Medulla oblongata (tissue), 1 donor: ENCODE measurements at regions not wholly inside any gene's neighbourhood (a gene's known extent, or its start where the extent isn't known, plus 50 kb on each side); places are given as distances from the start of the nearest gene placed in this dataset.
"Not testable (repeated sequence)": the region's sequence is repeated elsewhere in the genome, so short reads cannot be mapped to it uniquely, and the experiment has no call there.

Experiments used
- DNase-seq: peaks from one replicate; pipeline ENCODE4 v3.0.0-alpha.2; 2015; ENCODE audit errors: extremely low spot score

- DNase-seq, result no peak
Measured at GRCh38 chr6:93183531-93183972, 235.8 kb downstream of the EPHA7 start.

DNA sequence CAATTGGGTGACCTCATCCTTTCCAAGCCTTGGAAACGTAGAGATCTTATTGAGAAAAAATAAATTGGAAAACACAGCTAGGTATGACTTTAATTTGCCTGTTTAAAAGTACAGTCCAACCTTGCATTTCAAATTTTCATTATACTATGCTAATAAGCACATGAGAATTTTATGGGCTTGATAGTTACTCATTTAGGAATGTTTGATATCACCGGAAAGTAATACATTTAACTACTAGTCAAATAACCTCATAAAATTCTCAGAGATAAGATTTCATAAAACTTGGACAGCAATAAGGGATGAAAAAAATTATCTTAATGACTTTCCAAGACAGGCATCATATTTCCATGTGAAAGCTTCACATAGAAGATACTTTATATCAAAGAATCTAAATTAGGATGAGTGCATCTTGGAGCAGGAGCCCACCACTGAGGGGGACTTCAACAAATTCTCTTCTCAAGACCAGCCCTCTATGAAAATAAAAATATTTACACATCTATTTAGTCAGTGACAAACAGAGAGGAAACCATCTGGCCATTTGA, 236.3 kb downstream of the EPHA7 start:
- no peak for DNase-seq

DNA sequence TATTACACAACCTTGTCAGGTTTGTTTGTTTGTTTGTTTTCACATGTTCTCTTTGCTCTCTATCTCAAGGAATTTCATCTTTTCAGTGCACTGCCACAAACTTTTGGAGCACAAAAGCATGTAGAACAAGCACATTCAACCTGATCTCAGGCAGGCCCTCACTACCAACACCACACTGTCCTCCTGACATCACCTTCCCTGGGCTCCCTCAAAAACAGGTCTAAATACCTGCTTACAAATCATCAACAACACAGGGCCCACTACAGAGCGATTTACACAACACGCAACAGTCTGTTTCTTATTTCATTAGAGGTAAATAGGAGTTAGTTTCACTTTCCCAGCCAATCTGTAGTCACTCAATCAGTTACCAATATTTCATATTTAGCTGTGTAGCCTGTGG, 241.4 kb downstream of the EPHA7 start:
- DNase-seq, result no peak

DNA sequence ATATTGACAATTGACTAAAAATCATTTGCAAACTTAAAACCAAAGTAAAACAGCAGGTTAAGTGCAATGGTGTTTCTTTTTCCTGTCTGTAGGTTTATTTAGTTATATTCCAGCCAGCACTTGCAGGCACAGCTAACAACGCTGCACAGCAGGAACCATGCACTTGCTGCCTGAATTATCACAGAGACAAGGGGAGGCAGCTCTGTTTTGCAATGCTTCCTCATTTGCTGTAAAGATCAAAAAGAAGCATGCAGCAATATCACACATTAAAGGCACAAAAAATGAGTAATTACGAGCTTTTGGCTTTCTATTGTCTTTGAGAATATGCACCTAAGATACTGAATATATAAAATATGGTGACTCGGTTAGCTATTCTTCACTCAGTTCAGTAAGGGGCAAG, 241.9 kb downstream of the EPHA7 start:
- DNase-seq, result no peak

GRCh38 chr6:93176070-93176469, 243.3 kb downstream of the EPHA7 start:
- DNase-seq, result no peak

DNA sequence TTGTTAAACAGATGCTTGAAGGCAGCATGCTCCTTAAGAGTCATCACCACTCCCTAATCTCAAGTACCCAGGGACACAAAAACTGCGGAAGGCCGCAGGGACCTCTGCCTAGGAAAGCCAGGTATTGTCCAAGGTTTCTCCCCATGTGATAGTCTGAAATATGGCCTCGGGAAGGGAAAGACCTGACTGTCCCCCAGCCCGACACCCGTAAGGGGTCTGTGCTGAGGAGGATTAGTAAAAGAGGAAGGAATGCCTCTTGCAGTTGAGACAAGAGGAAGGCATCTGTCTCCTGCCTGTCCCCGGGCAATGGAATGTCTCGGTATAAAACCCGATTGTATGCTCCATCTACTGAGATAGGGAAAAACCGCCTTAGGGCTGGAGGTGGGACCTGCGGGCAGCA, 245.8 kb downstream of the EPHA7 start:
- not testable (repeated sequence) for DNase-seq

DNA sequence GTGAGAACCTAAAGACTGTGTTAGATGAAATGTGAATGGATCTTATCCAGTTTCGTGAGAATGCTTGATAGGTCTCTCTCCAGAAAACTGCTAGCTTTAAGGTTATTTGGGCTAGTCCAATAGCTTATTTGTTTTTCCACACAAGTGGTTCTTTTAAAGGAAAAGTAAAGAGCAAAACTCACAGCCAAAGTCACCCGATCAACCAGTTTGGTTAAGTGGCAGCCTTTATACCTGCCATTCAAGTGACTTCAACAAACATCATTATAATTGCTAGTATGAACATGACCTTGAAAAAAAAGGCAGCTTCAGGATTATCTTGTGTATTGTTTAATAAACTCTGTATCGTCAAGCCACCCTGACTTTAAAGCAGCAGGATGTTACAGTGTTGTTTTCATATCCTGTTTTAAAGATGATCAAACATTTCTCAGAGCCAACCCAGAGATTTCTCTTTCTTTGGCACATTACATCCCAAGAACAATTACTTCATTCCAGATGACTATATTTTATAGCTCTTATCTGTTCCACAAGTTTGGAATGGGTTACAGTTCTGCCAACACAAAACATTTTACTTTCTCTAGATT, 253.4 kb downstream of the EPHA7 start:
- DNase-seq, result no peak

DNA sequence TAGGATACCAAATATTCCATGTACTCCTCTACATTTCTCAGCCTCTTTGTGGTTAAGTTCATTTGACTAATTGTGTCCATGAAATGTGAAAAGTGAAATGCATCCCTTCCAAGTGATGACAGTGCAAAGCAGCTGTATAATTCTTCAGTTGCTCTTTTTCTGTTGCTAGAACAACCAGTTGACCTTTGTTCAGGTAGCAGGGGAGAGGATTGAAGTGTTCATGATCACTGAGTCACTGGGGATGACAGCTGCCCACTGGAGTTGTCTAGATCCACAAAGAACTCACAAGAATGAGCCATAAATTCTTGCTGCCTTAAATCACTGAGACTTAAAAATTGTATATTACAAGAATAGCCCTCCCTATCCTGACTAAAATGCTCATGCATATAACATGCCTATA, 254.6 kb downstream of the EPHA7 start:
- DNase-seq, result no peak

DNA sequence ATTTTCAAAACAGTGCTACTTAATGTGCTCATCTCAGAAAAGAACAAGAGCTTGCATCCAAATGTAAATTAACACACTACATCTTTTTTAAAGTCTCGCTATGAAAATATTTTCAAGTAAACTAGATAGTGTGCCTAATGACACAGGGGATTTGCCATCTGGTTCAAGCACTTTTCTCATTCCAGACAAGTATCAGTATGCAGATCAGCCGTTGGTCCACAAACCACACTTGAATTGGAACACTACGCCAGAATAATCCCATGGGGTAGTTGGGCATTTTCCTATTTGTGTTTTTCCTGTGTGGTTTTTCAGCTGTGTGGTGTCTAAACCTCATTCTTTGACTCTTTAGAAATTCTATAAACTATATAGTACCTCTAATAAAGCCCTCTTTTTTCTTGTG, 256.2 kb downstream of the EPHA7 start:
- DNase-seq, result no peak

DNA sequence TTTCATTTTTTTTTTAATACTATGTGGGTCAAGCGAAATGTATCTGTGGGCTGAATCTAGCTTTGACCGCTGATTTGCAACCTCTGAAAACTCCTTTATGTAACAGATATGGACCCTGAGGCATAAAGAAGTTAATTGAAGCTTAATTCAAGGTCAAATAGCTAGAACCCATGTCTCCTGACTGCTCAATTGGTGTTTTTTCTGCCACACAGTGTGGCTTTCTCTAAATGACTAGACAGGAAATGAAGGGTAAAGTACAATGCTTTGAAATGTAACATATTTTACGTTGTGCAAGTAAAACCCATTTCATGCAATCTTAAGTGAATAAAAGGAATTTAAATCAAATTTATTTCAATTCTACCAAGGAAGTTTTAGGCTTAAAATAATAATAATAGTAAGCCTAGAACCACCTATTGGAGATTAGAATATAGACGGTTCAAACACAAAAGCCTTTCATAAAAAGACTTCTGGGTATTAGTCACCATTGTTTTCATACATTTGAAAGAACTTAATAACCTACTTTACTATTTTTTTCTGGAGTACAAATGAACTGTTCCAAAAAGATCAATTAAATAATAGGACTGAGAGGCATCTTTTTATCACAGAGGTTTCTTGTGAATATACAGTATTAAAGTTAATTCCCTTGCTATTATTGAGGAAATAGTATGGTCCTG, 279.8 kb downstream of the EPHA7 start:
- no peak for DNase-seq

DNA sequence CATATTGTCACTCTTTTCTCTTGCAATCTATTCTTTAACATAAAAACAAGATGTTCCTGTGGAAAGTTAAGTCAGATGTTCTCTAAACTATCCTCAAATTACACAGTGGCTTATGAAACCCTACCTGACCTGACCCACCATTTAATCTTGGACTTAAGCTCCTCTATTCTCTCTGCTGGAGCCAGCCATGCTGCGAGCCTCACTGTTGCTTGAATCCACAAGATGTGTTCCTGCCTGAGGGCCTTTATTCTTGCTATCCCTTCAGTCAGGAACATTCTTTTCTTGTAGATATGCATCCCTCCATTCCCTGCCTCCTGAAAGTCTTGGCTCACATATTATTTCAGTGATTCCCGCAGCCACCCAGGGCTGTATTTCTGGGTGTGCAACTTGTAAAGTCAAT, 283.2 kb downstream of the EPHA7 start:
- DNase-seq, result no peak

DNA sequence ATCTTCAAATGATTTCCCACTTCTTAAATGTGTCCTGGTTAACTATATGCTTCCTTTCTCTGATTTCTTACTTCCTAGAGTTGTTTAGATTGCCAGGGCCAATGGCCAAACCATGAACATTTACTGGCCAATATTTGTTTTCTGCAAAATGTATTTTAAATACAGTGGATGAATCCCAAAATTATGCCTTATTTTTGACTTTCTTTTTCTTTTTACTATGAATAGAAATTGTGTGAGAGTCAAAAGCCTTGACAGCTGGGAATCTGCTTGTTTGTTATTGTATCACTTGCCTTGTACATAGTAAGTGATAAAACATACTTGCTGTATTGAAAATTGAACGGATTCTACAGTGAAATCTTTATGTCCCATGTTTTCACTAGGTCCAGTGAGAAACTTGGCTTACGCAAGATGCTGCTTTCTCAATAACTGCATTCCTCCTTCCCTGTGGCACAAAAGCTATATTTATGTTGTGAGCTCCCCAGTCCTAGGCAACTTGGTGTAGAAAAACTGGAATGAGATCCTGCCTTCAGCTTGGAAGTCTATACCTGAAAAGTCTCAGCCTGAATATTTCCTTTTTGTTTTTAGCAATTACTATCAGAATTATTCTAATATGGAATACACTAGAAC, 295.2 kb downstream of the EPHA7 start:
- no peak for DNase-seq

GRCh38 chr6:93123585-93123984, 295.8 kb downstream of the EPHA7 start:
- no peak for DNase-seq

- DNase-seq, result no peak
Measured at GRCh38 chr6:93120154-93120742, 299.1 kb downstream of the EPHA7 start.

DNA sequence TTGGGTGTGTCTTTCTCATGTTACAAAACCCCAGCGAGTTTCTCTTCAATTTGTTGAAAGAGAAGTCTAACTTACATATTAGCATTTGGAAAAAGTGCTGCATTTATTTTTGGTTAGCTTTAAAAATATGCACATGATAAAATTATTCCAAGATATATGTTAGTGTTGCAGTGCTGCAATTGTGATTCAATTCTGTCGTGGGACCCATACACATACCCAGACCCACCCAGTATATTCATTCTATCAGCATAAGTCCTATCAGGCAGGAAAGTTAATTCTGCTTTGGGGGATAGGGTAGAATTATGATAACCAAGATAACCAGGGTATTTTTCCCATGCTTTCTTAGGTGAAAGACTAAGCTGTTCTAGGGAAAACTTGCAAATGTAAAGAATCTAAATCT, 313.5 kb downstream of the EPHA7 start:
- no peak for DNase-seq

DNA sequence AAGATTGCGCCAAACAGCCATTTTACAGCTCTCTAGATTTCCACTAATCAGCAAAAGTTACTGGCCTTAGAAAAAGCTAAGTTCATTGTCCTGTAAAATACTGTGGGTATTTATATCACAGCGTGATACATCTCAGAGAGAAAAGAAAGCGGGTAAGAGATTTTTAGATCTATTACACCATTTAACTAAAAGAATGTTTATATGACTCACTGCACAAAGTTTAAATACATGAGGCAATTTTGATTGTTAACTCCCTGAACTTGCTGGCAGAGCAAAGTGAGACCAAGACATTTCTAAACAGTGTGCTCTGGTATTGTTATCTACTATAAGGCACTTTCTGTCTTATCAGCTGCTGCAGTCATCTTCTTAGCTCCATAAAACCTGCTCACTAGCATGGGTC, 314.3 kb downstream of the EPHA7 start:
- no peak for DNase-seq

- no peak for DNase-seq
Measured at GRCh38 chr6:93104195-93104817, 315.1 kb downstream of the EPHA7 start.

DNA sequence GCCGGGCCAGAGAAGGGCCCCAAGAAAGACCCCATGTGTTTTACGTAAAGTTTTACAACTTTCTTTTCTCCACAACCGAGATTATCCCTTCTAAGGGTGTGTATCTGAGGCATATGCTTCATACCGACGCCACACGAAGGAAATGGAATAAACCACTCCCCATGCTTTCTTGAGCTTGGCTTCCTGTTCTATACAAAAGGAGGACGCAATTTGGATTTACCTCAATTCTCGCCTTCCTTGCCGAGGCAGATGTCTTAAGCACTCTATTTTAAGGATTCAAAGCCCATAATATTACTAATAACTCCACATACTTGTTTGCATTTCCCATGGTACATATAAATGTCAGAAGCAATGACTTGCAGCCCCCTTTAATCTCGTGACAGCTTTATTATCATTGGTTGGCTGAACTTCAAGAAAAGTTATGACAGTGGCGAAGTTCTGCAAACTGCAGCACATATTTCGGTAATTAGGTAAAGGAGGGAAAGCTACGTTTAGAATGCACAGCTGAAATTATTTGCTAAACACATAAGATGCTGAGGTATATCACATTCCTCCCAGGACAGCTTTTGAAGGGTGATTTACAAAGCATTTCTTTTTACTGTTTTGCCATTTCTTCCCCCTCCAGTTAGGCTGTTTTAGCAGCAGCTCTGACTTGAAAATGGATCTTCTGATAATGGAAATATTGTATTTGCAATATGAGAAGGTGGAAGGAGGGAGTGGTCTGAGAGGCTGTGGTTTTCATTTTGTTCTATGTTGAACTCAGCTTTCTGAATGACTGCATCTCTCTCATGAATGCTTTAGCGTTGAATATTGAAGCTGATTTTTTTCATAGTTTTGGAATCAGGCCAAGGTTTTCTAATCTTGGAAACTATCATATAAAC, 330.5 kb downstream of the EPHA7 start:
- no peak for DNase-seq

- DNase-seq, result no peak
Measured at GRCh38 chr6:93087606-93088005, 331.8 kb downstream of the EPHA7 start.

DNA sequence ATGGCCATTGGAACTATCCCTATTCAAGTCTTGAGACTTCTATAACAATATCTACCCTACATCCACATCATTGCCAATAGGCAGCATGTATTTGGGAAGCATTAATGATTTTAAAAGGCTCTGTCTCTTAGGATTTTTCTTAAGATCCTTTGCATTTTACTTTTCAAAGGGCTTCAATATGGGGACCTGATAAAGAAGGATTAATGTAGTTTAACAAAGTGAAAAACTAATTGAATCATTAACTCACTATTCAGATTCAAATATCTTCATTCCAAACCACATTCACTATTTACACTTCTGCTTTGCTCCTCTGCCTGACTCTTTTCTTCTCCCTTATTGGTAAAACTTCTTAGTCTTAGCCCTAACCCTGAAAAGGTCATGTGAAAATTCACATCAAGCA, 333.0 kb downstream of the EPHA7 start:
- DNase-seq, result no peak
